ENCODE measurements at regions not wholly inside any gene's neighbourhood (a gene's known extent, or its start where the extent isn't known, plus 50 kb on each side); places are given as distances from the start of the nearest gene placed in this dataset.

GRCh38 chr2:12870692-12871091 lies 154.0 kb downstream of the TRIB2 start:
- TF ChIP-seq, protein P1, sequence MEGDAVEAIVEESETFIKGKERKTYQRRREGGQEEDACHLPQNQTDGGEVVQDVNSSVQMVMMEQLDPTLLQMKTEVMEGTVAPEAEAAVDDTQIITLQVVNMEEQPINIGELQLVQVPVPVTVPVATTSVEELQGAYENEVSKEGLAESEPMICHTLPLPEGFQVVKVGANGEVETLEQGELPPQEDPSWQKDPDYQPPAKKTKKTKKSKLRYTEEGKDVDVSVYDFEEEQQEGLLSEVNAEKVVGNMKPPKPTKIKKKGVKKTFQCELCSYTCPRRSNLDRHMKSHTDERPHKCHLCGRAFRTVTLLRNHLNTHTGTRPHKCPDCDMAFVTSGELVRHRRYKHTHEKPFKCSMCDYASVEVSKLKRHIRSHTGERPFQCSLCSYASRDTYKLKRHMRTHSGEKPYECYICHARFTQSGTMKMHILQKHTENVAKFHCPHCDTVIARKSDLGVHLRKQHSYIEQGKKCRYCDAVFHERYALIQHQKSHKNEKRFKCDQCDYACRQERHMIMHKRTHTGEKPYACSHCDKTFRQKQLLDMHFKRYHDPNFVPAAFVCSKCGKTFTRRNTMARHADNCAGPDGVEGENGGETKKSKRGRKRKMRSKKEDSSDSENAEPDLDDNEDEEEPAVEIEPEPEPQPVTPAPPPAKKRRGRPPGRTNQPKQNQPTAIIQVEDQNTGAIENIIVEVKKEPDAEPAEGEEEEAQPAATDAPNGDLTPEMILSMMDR (IDR thresholded peaks at IDR 0.05) = no peak
- TF ChIP-seq SIN3A (IDR thresholded peaks at IDR 0.05; ENCODE audit: borderline replicate concordance, insufficient read depth, low read depth, low read length) (no peak), TCF7L2 (IDR thresholded peaks at IDR 0.05; ENCODE audit: low read depth, low read length) (no peak), POLR2AphosphoS5 (IDR thresholded peaks at IDR 0.05; ENCODE audit: low read depth, low read length) (no peak)
- TF ChIP-seq, protein P2, sequence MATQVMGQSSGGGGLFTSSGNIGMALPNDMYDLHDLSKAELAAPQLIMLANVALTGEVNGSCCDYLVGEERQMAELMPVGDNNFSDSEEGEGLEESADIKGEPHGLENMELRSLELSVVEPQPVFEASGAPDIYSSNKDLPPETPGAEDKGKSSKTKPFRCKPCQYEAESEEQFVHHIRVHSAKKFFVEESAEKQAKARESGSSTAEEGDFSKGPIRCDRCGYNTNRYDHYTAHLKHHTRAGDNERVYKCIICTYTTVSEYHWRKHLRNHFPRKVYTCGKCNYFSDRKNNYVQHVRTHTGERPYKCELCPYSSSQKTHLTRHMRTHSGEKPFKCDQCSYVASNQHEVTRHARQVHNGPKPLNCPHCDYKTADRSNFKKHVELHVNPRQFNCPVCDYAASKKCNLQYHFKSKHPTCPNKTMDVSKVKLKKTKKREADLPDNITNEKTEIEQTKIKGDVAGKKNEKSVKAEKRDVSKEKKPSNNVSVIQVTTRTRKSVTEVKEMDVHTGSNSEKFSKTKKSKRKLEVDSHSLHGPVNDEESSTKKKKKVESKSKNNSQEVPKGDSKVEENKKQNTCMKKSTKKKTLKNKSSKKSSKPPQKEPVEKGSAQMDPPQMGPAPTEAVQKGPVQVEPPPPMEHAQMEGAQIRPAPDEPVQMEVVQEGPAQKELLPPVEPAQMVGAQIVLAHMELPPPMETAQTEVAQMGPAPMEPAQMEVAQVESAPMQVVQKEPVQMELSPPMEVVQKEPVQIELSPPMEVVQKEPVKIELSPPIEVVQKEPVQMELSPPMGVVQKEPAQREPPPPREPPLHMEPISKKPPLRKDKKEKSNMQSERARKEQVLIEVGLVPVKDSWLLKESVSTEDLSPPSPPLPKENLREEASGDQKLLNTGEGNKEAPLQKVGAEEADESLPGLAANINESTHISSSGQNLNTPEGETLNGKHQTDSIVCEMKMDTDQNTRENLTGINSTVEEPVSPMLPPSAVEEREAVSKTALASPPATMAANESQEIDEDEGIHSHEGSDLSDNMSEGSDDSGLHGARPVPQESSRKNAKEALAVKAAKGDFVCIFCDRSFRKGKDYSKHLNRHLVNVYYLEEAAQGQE (IDR thresholded peaks at IDR 0.05; ENCODE audit: insufficient read depth in 1 of 2, low read depth in 2 of 2, low read length in 1 of 2) = no peak

Data from Panc1 (cell line).